Peyer's patch (tissue), 4 donors: ENCODE measurements at regions not wholly inside any gene's neighbourhood (a gene's known extent, or its start where the extent isn't known, plus 50 kb on each side); places are given as distances from the start of the nearest gene placed in this dataset.

Experiments
- POLR2A ChIP-seq, 2 donors: fragments of 450-650 bp; IDR thresholded peaks; one replicate each; pipeline ENCODE4 v1.5.1; 2017; ENCODE audit warnings: antibody characterized with exemption in 2 of 2, mild to moderate bottlenecking in 2 of 2, moderate library complexity in 2 of 2
- TF ChIP-seq, protein P1 (sequence below), 6 experiments: fragments of 450-650 bp in 4 of 6; fragments of 200-600 bp in 2 of 6; sonication (generic) in 1 of 6; IDR thresholded peaks; one replicate each; pipeline ENCODE4 v1.5.1; 2017 to 2019; ENCODE audit warnings: antibody characterized with exemption in 6 of 6, mild to moderate bottlenecking in 3 of 6, moderate library complexity in 1 of 6

- TF ChIP-seq POLR2A (IDR thresholded peaks at IDR 0.05) = no peak
- TF ChIP-seq, protein P1, sequence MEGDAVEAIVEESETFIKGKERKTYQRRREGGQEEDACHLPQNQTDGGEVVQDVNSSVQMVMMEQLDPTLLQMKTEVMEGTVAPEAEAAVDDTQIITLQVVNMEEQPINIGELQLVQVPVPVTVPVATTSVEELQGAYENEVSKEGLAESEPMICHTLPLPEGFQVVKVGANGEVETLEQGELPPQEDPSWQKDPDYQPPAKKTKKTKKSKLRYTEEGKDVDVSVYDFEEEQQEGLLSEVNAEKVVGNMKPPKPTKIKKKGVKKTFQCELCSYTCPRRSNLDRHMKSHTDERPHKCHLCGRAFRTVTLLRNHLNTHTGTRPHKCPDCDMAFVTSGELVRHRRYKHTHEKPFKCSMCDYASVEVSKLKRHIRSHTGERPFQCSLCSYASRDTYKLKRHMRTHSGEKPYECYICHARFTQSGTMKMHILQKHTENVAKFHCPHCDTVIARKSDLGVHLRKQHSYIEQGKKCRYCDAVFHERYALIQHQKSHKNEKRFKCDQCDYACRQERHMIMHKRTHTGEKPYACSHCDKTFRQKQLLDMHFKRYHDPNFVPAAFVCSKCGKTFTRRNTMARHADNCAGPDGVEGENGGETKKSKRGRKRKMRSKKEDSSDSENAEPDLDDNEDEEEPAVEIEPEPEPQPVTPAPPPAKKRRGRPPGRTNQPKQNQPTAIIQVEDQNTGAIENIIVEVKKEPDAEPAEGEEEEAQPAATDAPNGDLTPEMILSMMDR (IDR thresholded peaks at IDR 0.05) = no peak
Observed at GRCh38 chr9:16161483-16161882, 608.6 kb downstream of the CCDC171 start.
